ENCODE measurements at regions not wholly inside any gene's neighbourhood (a gene's known extent, or its start where the extent isn't known, plus 50 kb on each side); places are given as distances from the start of the nearest gene placed in this dataset.

- no peak for TF ChIP-seq CTCF (IDR thresholded peaks at IDR 0.05)
- TF ChIP-seq POLR2A (IDR thresholded peaks at IDR 0.05): no peak
These were observed 329.0 kb upstream of the ESRRG start for GRCh38 chr1:217052196-217052595.
